ENCODE measurements at regions not wholly inside any gene's neighbourhood (a gene's known extent, or its start where the extent isn't known, plus 50 kb on each side); places are given as distances from the start of the nearest gene placed in this dataset.
"Not testable (repeated sequence)": the region's sequence is repeated elsewhere in the genome, so short reads cannot be mapped to it uniquely, and the experiment has no call there.

DNA sequence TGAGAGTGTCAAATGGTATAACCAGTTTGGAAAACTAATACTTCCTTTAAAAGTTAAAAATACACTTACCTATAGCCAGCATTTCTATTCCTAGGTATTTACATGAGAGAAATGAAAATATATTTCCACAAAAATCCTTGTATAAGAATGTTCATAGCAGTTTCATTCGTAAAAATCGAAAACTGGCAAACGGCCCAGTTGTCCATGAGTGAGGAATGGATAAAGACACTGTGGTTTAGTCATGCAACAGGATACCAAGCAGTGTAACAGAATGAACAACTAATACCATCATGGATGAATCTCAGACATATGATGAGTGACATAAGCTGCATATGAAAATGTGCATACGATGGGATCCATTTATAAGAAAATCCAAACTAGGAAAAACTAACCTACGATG lies 136.7 kb downstream of the MACROH2A1 start:
- no peak for TF ChIP-seq CTCF (IDR thresholded peaks at IDR 0.05; ENCODE audit: control insufficient read depth, insufficient read depth, low read depth, low read length, missing control alignments)
- H3K4me3 ChIP-seq (ENCODE audit: control insufficient read depth, low read depth, low read length): no peak overlapping the region
- DNase-seq (ENCODE audit: low read depth): no peak

DNA sequence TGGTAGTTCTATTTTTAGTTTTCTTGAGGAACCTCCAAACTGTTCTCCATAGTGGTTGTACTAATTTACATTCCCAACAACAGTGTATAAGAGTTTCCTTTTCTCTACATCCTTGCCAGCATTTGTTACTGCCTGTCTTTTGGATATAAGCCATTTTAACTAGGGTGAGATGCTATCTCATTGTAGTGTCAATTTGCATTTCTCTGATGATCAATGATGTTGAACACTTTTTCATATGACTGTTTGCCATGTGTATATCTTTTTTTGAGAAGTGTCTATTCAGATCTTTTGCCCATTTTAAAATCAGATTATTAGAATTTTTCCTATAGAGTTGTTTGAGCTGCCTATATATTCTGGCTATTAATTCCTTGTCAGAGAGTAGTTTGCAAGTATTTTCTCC lies 138.9 kb downstream of the MACROH2A1 start:
- H3K4me3 ChIP-seq (ENCODE audit: control insufficient read depth, low read depth, low read length); DNase-seq (ENCODE audit: low read depth): not testable (repeated sequence)

DNA sequence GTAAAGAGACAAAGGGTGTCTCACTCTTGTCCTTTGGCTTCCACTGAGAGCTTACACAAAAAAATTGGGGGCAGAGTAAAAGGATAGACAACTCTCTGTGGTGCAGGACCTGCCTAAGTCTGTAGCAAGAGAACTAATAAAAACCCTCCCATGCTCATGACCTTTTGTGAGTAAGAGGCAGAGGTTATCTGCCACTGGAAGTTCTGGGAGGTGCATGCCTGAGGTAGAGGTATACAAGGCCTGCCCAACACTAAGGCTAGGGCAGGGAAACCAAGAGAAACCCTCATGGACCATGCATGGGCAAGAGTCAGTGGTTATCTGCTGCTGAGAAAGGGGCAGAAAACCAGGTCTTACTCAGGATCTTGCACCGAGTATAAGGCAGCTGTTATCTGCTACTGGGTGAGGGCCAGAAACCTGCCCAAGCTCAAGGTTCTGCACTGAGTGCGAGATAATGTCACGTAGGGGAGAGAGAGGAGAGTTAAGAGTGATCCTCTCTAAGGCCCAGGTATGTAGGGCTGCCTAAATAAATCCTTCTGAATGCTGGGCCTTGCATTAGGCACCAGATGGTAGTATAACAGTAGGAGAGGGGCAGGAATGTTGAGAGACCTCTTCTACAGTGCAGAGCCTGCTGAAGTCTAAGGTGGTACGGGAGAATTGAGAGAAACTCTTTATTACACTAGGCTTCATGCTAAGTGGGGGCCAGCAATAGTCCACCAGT lies 143.4 kb downstream of the MACROH2A1 start:
- H3K4me3 ChIP-seq (ENCODE audit: control insufficient read depth, low read depth, low read length): no peak overlapping the region
- no peak for DNase-seq (ENCODE audit: low read depth)
- TF ChIP-seq CTCF (IDR thresholded peaks at IDR 0.05; ENCODE audit: control insufficient read depth, insufficient read depth, low read depth, low read length, missing control alignments): no peak

GRCh38 chr5:135254183-135254582 lies 144.8 kb downstream of the MACROH2A1 start:
- DNase-seq (ENCODE audit: low read depth): no peak
- no peak for TF ChIP-seq CTCF (IDR thresholded peaks at IDR 0.05; ENCODE audit: control insufficient read depth, insufficient read depth, low read depth, low read length, missing control alignments)

DNA sequence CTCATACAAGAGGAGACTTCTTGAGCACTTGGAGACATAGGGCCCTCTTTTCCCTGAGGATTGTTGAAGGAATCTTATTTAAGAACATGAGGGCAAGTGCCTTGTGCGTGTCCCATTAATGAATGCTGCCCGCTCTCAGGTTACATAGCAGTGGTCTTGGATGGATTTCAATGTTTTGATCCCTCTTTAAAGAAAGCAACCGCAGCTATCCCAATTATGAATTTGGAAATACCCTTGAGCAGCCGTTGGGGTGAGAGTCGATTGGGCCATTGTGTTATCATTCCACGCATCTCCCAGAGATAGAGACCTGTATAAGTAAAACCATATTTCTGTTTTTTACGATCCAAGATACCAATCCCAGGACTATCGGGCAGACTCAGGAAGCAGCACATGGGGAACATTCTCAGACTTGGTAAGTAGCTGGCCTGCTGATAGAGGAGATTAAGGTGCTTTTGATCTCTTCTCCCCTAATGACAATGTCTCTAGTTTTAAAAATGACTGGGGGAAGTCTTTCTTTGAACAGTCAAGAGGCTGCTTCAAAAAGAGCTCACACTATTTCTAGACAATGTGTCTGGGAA lies 145.3 kb downstream of the MACROH2A1 start:
- TF ChIP-seq CTCF (IDR thresholded peaks at IDR 0.05; ENCODE audit: control insufficient read depth, insufficient read depth, low read depth, low read length, missing control alignments): no peak
- no peak overlapping the region for H3K4me3 ChIP-seq (ENCODE audit: control insufficient read depth, low read depth, low read length)
- DNase-seq (ENCODE audit: low read depth): no peak

More at GRCh38 chr5:135254183-135254582, 144.8 kb downstream of the MACROH2A1 start:
- H3K4me3 ChIP-seq (ENCODE audit: control insufficient read depth, low read depth, low read length): no peak overlapping the region

GRCh38 chr5:135251093-135251492 lies 147.9 kb downstream of the MACROH2A1 start:
- no peak overlapping the region for H3K4me3 ChIP-seq (ENCODE audit: control insufficient read depth, low read depth, low read length)
- no peak for DNase-seq (ENCODE audit: low read depth)
- TF ChIP-seq CTCF (IDR thresholded peaks at IDR 0.05; ENCODE audit: control insufficient read depth, insufficient read depth, low read depth, low read length, missing control alignments): no peak

- TF ChIP-seq CTCF (IDR thresholded peaks at IDR 0.05; ENCODE audit: control insufficient read depth, insufficient read depth, low read depth, low read length, missing control alignments): no peak
- DNase-seq (ENCODE audit: low read depth): no peak
- H3K4me3 ChIP-seq (ENCODE audit: control insufficient read depth, low read depth, low read length): no peak overlapping the region
Measured at GRCh38 chr5:135250671-135251070, 148.4 kb downstream of the MACROH2A1 start.
